HG02588 (cell line): ENCODE measurements at regions not wholly inside any gene's neighbourhood (a gene's known extent, or its start where the extent isn't known, plus 50 kb on each side); places are given as distances from the start of the nearest gene placed in this dataset.

Experiments
- ATAC-seq: cut with Tn5 transposase; IDR thresholded peaks from one replicate; pipeline ENCODE4 v1.9.1; 2021; ENCODE audit warnings: mild to moderate bottlenecking, moderate library complexity; ENCODE audit not compliant: unreplicated experiment

DNA sequence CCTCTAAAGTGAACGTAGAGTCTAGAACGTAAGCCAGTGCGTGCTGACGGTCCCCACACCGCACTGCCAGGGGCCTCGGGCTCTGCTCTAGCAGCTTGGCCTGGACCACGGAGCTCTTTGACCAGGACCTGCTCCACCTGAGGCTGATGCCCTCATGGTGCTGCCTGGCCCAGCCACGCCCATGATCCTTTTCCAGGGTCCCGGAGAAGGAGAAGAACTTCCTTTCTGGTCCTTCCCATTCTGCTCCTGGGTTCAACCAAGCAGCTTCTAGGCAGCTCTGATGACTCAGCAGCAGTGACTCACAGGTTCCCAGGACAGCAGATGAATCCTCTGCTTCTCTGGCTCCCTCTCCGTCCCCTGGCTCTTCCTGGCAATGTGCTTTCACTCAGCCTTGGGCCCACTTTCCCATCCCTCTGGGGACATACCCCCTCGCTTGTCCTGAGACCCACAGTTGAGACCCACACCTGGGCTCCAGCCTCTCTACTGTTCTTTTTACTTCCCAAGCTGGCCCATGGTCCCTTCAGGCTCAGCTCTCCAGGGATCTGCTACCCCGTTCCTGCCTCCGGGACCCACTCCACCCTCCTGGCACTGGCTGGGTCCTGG lies 246.3 kb upstream of the RAB4A start:
- ATAC-seq, result no peak

DNA sequence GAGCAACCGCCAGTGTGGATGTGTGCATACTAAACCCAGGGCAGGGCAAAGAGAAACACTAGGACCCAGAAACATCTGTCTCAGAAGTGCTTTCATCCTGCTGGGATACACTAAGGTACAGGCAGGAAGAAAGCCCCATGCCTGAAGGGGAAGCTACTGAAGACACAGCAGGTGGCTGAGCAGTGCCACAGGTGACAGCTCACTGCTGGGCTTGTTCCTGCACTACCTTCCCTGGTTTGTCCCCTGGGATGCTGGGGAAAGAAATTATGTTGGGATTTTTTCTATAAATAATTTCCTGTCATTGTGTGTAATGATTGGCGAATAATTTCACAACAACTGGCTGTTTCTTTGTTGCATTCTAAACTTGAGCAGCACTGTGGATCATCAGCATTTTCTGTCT lies 245.3 kb upstream of the RAB4A start:
- ATAC-seq, result no peak

- ATAC-seq, result no peak
These were observed 243.8 kb upstream of the RAB4A start for GRCh38 chr1:229027158-229027557.

DNA sequence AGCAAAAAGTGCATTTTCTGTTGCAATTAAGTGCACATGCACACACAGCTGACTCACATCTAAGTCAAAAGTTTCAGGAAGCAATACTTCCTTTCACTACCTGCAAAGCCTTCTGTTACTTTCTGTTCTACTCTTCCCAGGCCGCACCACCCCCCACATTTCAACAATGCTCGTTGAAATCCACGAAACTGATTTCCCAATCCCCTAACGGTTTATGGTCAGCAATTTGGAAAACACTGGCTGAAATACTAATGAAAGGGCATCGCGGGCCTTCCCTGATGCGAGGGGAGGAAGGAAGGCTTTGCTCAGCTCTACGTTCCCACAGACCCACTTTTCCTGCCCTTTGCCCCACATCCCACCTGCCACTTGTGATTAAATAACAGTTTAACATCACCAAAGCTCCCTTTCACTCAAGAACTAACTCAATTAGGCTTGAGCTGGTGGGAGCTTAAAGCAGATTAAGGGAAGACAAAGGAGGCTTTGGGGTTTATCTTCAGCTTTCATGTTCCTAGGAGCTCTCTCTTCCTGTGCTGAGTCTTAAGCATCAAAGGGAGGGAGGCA lies 243.2 kb upstream of the RAB4A start:
- ATAC-seq, result no peak

DNA sequence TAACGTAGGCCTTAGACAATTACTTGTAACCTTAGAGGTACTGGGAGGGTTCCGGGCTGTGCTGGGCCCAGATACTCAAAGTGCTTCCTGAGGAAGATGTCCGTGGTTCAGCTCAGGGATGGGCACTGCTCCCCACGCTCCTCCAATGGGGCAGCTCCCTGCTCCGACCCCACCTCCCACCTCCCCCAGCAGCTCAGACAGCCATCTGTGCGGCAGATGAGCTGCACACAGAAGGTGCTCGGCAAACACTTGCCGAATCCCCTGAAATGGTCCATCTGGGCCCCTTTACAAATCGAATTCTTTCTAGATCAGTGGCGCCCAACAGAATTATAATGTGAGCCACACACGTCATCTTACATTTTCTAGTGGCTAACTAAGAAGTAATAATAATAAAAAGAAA lies 242.4 kb upstream of the RAB4A start:
- no peak for ATAC-seq

DNA sequence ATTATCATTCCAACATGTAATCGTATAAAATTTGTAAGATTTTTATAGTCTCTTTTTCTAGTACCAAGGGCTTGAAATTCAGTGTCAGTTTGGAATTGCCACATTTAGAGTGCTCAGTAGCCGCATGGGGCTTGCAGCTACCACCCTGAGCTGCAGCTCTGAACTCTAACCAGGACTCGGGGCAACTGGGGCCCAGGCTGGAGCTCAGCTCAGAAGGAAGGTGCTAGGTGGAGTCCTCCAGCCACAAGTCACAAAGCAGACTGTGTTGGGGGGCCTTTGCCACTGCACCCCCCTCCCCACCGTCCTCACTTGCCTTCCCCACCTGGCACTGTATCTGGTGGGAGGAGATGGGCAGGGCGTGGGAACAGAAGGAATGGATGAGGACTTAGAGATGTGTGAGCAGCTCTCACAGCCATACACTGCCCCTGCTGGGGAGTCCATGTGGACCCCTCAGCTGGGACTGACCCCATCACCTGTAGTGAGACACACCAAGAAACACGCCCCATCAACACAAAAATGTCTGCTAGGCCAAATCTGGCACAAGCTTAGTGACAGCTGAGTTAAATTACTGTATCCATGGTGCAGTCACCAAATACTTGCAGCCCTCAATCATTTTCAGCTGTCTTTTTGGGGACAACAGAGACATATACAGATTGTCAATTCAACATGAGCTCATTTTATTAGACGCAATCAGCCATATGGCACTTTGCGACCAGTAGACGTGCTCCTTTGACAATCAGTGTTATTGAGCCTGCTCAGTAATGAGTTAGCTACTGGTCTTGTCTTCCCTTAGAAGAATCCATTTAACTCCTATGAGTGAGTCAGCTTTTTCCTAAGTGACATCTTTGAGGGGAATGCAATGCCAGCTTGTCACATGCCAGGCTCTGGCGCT lies 241.7 kb upstream of the RAB4A start:
- no peak for ATAC-seq

GRCh38 chr1:229029879-229030235 lies 241.1 kb upstream of the RAB4A start:
- ATAC-seq, result no peak

DNA sequence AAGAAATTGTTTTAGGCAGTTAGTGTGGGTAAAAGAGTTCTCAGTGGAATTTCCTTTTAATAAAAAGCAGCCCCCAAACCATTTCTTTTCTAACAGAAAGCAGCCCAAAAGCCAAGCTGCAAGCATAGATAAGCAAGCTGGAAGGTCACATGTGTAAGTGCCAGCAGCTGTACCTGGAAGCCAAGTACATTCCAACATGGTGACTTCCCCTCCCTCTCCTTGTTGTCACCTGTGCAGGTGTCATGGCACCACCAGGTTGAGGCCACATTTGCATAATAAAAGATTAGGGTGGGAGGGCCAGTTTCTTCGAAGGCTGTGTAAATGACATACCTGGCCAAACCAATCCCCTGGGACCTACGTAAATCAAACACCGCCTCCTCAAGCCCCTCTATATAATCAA lies 240.3 kb upstream of the RAB4A start:
- ATAC-seq, result no peak

DNA sequence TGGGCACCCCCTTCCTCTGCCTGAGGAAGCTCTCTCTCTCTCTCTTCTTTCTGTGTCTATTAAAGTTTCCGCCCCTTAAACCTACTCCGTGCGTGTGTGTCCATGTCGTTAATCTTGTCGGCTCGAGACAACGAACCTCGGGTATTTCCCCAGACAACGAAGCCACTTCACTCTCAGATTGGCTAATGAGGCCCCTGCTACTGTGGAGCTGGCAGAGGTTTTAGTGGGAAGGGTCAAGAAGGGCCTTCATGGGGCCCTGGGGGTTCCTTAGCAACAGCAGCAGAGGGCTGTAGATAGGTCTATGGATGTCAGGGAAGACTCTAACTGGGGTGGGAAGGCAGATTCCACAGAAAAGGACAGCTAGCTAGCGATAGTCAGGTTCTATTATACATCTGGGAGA lies 239.8 kb upstream of the RAB4A start:
- ATAC-seq, result no peak

- no peak for ATAC-seq
These were observed 239.2 kb upstream of the RAB4A start for GRCh38 chr1:229031481-229032341.

GRCh38 chr1:229032375-229032774 lies 238.5 kb upstream of the RAB4A start:
- ATAC-seq, result no peak

DNA sequence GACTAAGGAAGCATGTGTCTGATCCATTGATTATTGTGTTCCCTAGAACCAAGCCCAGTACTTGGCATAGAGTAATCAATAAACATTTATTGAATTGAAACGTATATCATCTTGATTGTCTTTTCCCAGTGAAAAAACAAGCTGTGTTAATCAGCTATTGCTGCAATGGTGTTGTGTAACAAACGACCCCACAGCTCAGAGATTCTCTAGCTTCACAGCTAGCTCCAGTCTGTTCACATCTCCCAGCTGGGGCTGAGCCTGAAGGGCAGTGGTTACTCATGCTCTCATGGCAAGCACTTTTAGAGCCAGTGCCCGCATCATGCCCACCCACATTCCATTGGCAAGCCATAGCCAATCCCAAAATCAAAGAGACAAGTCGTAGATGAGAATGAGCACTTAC lies 237.4 kb upstream of the RAB4A start:
- no peak for ATAC-seq

GRCh38 chr1:229034342-229034741 lies 236.6 kb upstream of the RAB4A start:
- ATAC-seq, result no peak

DNA sequence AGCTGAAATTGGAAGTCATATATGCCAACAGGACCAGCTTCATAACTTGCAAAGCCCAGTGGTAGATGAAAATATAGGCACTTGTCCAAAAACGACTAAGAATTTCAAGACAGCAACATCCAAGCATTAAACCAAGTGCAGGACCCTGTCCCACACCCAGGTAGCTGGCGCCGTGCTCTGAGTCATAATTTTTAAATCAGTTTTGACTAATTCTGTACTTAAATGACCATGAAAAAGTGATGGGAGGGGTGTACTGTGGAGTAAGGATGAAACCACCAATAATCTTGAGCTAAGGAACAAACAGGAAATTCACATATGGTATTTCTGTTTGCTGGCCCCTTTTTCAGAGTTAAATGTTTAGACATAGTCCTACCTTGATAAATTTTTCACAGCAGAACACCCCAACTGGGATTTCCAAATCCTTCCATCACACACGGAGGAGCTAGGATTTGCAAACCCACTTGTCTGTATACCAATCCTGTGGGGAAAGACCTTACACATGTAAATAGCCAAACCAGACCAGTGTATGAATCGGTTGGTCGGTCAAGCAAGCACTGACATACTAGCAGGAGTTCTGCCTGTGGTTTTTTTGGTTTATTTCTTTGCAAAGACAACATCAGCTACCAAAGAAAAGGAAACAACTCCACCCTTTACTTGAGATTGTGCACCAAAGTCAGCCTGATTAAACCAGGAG lies 235.7 kb upstream of the RAB4A start:
- peak; percentile 95 for ATAC-seq

GRCh38 chr1:229035748-229036082 lies 235.2 kb upstream of the RAB4A start:
- peak; percentile 20 for ATAC-seq

DNA sequence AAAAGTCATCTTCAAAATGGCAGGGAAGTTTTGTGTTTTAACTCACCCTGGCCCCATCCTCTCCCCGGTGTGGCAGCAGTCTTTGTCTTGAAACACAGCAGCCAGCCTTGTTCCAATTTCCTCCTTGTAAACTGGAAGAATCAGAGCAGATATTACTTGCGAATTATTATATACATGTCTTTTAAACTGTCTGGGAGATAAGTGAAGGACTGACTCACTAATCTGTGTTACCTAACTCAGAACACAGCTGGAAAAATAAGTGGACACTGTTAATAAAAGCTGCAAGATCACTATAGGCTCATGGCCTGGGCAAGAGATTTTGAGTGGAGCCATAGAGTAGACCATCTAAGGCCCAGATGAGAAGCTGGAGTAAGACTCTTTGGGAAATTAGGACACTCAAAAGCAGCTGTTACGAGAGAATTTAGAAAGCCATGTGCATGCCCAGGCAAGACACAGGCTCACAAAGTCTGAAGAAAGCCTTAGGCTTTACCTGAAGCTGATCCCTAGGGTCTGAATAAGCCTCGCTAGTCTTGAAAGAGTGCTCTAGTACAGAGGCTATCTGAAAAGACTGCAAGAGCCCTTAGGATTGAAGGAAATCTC lies 233.0 kb upstream of the RAB4A start:
- no peak for ATAC-seq

GRCh38 chr1:229040630-229041358 lies 230.1 kb upstream of the RAB4A start:
- ATAC-seq, result no peak

- ATAC-seq, result no peak
These were observed 229.0 kb upstream of the RAB4A start for GRCh38 chr1:229041946-229042345.

DNA sequence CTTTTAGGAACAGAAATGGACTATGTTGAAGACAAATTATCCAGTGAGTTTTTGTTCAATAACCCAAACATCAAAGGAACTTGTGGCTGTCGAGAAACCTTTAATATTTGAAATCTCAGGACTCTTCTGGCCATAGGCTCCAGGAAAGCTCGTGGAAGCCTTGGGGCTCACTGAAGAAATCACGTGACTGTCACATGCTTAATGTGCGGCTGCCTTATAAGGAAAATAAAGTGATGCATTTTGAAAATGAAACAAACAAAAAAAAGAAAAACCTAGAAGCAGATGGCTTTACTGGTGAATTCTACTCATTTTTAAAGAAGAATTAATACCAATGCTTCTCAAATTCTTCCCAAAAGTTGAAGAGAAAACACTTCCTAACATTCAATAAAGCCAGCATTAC lies 228.4 kb upstream of the RAB4A start:
- ATAC-seq, result no peak

GRCh38 chr1:229043115-229043514 lies 227.8 kb upstream of the RAB4A start:
- ATAC-seq, result no peak
